Trophoblast cell (in vitro differentiated cells and primary cell): ENCODE measurements at regions not wholly inside any gene's neighbourhood (a gene's known extent, or its start where the extent isn't known, plus 50 kb on each side); places are given as distances from the start of the nearest gene placed in this dataset.
A peak's percentile ranks its signal among the peaks of the same experiment; 100 is the strongest.

Experiments
- DNase-seq, 2 donors: peaks; one replicate each; pipeline ENCODE4 v3.0.0-alpha.2; 2016
- H2AFZ ChIP-seq: 2 replicates; pipeline ENCODE4 v1.6.1; 2013; ENCODE audit warnings: low read length, moderate library complexity, mild to moderate bottlenecking; ENCODE audit not compliant: insufficient read depth, poor library complexity
- H2AK5ac ChIP-seq: 2 replicates; pipeline ENCODE4 v1.6.1; 2013; ENCODE audit warnings: mild to moderate bottlenecking, low read length
- H2BK120ac ChIP-seq: 2 replicates; pipeline ENCODE4 v1.6.1; 2013; ENCODE audit warnings: low read length, mild to moderate bottlenecking, moderate library complexity; ENCODE audit not compliant: insufficient read depth, poor library complexity
- H2BK12ac ChIP-seq: 2 replicates; pipeline ENCODE4 v1.6.1; 2013; ENCODE audit warnings: mild to moderate bottlenecking, low read length, moderate library complexity
- H2BK5ac ChIP-seq: 2 replicates; pipeline ENCODE4 v1.6.1; 2013; ENCODE audit warnings: low read length, low read depth, moderate library complexity, mild to moderate bottlenecking; ENCODE audit not compliant: poor library complexity
- H3K14ac ChIP-seq: 2 replicates; pipeline ENCODE4 v1.6.1; 2013; ENCODE audit warnings: mild to moderate bottlenecking, low read length
- H3K18ac ChIP-seq: 2 replicates; pipeline ENCODE4 v1.6.1; 2013; ENCODE audit warnings: mild to moderate bottlenecking, low read length
- H3K23ac ChIP-seq: 2 replicates; pipeline ENCODE4 v1.6.1; 2013; ENCODE audit warnings: low read length
- H3K27ac ChIP-seq: 2 replicates; pipeline ENCODE4 v1.5.1; 2013; ENCODE audit warnings: low read depth, mild to moderate bottlenecking, inconsistent platforms, low read length, moderate library complexity
- H3K27me3 ChIP-seq: 2 replicates; pipeline ENCODE4 v1.6.1; 2013; ENCODE audit warnings: inconsistent platforms, mild to moderate bottlenecking, low read length, moderate library complexity; ENCODE audit not compliant: insufficient read depth
- H3K36me3 ChIP-seq, 2 experiments: 1 replicate in 1 of 2; 2 replicates in 1 of 2; pipeline ENCODE4 v1.6.1; 2013; ENCODE audit warnings: low read length in 2 of 2, mild to moderate bottlenecking in 2 of 2, moderate library complexity in 1 of 2; ENCODE audit not compliant: insufficient read depth in 2 of 2, control insufficient read depth in 1 of 2
- H3K4ac ChIP-seq: 2 replicates; pipeline ENCODE4 v1.6.1; 2013; ENCODE audit warnings: low read depth, mild to moderate bottlenecking, low read length, moderate library complexity
- H3K4me1 ChIP-seq, 2 experiments: 1 replicate in 1 of 2; 2 replicates in 1 of 2; pipeline ENCODE4 v1.6.1; 2013; ENCODE audit warnings: low read length in 2 of 2, mild to moderate bottlenecking in 2 of 2, moderate library complexity in 1 of 2; ENCODE audit not compliant: insufficient read depth in 2 of 2, control insufficient read depth in 1 of 2
- H3K4me2 ChIP-seq: 2 replicates; pipeline ENCODE4 v1.6.1; 2013; ENCODE audit warnings: inconsistent platforms, mild to moderate bottlenecking, low read length, moderate library complexity
- H3K4me3 ChIP-seq: 2 replicates; pipeline ENCODE4 v1.5.1; 2013; ENCODE audit warnings: mild to moderate bottlenecking, low read depth, low read length, inconsistent platforms
- H3K79me1 ChIP-seq: one replicate; pipeline ENCODE4 v1.6.1; 2013; ENCODE audit warnings: low read length
- H3K79me2 ChIP-seq: 2 replicates; pipeline ENCODE4 v1.6.1; 2013; ENCODE audit warnings: low read length, mild to moderate bottlenecking; ENCODE audit not compliant: control insufficient read depth, insufficient read depth, poor library complexity
- H3K9ac ChIP-seq: 2 replicates; pipeline ENCODE4 v1.6.1; 2013; ENCODE audit warnings: mild to moderate bottlenecking, low read length
- H3K9me3 ChIP-seq: 2 replicates; pipeline ENCODE4 v1.6.1; 2013; ENCODE audit warnings: low read depth, mild to moderate bottlenecking, control low read depth, inconsistent platforms, low read length; ENCODE audit not compliant: insufficient read depth
- H4K12ac ChIP-seq: 2 replicates; pipeline ENCODE4 v1.6.1; 2013; ENCODE audit warnings: low read depth, mild to moderate bottlenecking, low read length, moderate library complexity
- H4K8ac ChIP-seq: 2 replicates; pipeline ENCODE4 v1.6.1; 2013; ENCODE audit warnings: low read depth, mild to moderate bottlenecking, low read length, moderate library complexity
- H4K91ac ChIP-seq: one replicate; pipeline ENCODE4 v1.6.1; 2013; ENCODE audit warnings: low read depth, mild to moderate bottlenecking, low read length, moderate library complexity
- WGBS: extraction: QIAGEN DNeasy Blood & Tissue Kit; methylation state at CpG from one replicate; pipeline ENCODE4 v1.1.7; 2013; ENCODE audit warnings: missing lambda C conversion rate; ENCODE audit not compliant: insufficient read length, insufficient coverage; ENCODE audit errors: extremely low coverage; 5-methylcytosine and 5-hydroxymethylcytosine counted together

DNA sequence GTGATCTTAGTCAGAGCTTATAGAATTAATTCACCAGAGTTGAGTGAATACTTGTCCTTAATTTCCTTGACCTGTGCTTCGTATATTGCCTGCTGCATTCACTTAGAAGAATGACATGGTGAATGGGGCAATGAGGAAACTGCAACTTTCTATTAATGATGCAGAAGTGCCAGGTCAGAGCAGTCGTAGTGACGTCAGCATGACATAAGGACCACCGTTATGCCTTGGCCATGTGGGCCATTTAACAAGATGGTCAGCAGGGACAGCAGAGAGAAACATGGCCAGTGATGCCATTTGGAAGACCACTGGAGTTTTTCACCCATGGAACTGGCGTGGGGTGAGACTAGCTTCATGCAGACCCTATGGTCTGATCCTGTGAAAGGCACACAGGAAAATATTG is 1469.4 kb upstream of the TMEM132C start:
- H3K9me3 ChIP-seq, result peaks cover 3% of the 10 kb centered on the region
- no CpG with 5 or more reads among the region's 5 CpGs for WGBS
- H3K4me1 ChIP-seq, result no peaks in the 10 kb centered on the region

DNA sequence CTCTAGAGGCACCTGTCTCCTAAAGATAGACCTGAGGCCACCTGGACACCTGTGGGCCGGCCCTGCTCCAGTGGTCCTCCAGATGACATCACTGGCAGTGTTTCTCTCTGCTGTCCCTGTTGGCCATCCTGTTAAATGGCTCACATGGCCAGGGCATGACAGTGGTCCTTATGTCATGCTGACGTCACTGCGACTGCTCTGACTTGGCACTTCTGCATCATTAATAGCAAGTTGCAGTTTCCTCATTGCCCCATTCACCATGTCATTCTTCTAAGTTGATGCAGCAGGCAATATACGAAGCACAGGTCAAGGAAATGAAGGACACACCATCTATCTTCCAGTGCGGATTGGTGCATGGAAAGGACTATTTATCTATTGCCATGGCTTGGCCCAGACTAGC is 1468.5 kb upstream of the TMEM132C start:
- H4K91ac ChIP-seq, result no peak overlapping the region
- no peak overlapping the region for H3K14ac ChIP-seq
- no peak overlapping the region for H3K23ac ChIP-seq
- no peaks in the 10 kb centered on the region for H3K79me2 ChIP-seq
- no peak overlapping the region for H3K4ac ChIP-seq
- no peak overlapping the region for H2BK12ac ChIP-seq
- H4K12ac ChIP-seq, result no peak overlapping the region
- H3K4me2 ChIP-seq, result no peak overlapping the region
- no peak overlapping the region for H3K9ac ChIP-seq
- H3K18ac ChIP-seq, result no peak overlapping the region
- H2BK120ac ChIP-seq, result no peak overlapping the region
- H3K4me1 ChIP-seq, result no peaks in the 10 kb centered on the region
- H2AFZ ChIP-seq, result no peak overlapping the region
- H3K27me3 ChIP-seq, result no peaks in the 10 kb centered on the region
- WGBS, result no CpG with 5 or more reads among the region's 5 CpGs
- H3K79me1 ChIP-seq, result no peaks in the 10 kb centered on the region
- no peaks in the 10 kb centered on the region for H3K36me3 ChIP-seq
- no peak for DNase-seq
- H3K27ac ChIP-seq, result no peak overlapping the region
- no peak overlapping the region for H4K8ac ChIP-seq
- no peak overlapping the region for H2BK5ac ChIP-seq
- H3K9me3 ChIP-seq, result peaks cover 3% of the 10 kb centered on the region
- peak overlapping the region; percentile 44 for H3K4me3 ChIP-seq
- H2AK5ac ChIP-seq, result no peak overlapping the region

More for the DNA sequence above, 1469.4 kb upstream of the TMEM132C start:
- no peak overlapping the region for H3K14ac ChIP-seq
- no peak overlapping the region for H3K4me2 ChIP-seq
- H2AK5ac ChIP-seq, result no peak overlapping the region
- no peak overlapping the region for H3K23ac ChIP-seq
- H3K18ac ChIP-seq, result no peak overlapping the region
- no peaks in the 10 kb centered on the region for H3K36me3 ChIP-seq
- H3K9ac ChIP-seq, result no peak overlapping the region
- H4K91ac ChIP-seq, result no peak overlapping the region
- H2BK120ac ChIP-seq, result no peak overlapping the region
- H3K79me2 ChIP-seq, result no peaks in the 10 kb centered on the region
- H2BK5ac ChIP-seq, result no peak overlapping the region
- H3K79me1 ChIP-seq, result no peaks in the 10 kb centered on the region
- H2AFZ ChIP-seq, result no peak overlapping the region
- no peak for DNase-seq
- no peak overlapping the region for H4K8ac ChIP-seq
- H3K27ac ChIP-seq, result no peak overlapping the region
- no peak overlapping the region for H2BK12ac ChIP-seq
- no peak overlapping the region for H3K4ac ChIP-seq
- no peaks in the 10 kb centered on the region for H3K27me3 ChIP-seq
- no peak overlapping the region for H4K12ac ChIP-seq
- no peak overlapping the region for H3K4me3 ChIP-seq

DNA sequence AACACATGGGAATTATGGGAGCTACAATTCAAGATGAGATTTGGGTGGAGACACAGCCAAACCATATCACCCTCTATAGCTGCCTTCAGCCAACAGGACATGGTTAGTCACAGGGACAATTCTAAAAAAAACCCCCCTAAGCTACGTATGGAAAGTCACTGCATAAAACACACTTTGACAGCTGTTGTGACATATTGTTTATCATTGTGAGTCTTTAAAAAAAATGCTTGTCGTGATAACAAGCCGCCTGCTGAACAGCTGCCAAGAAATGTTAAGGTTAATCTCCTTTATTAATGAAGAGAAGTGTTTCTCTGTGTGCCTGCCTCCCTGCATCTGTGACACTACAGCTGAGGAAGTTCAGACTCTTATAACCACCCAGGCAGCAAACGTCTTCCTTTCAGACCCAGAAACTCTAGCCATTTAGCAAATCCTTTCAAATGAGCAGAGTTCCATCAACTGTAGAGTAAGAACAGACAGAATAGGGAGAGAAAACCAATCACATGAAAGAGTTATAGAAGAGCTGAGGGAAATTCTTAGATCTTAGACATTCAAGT is 1459.6 kb upstream of the TMEM132C start:
- Histone ChIP-seq H3K27me3 (no peaks in the 10 kb centered on the region), H3K4me3 (no peak overlapping the region), H3K4ac (no peak overlapping the region), H2AFZ (no peak overlapping the region), H3K4me1 (no peaks in the 10 kb centered on the region), H3K4me2 (no peak overlapping the region), H3K9me3 (peaks cover 3% of the 10 kb centered on the region), H3K23ac (no peak overlapping the region), H4K8ac (no peak overlapping the region), H2AK5ac (no peak overlapping the region), H3K18ac (no peak overlapping the region), H3K79me2 (no peaks in the 10 kb centered on the region), H3K9ac (no peak overlapping the region), H3K79me1 (no peaks in the 10 kb centered on the region), H2BK12ac (no peak overlapping the region), H2BK5ac (no peak overlapping the region), H4K91ac (no peak overlapping the region), H4K12ac (no peak overlapping the region), H3K14ac (no peak overlapping the region), H2BK120ac (no peak overlapping the region), H3K27ac (no peak overlapping the region), H3K36me3 (no peaks in the 10 kb centered on the region)
- DNase-seq, result no peak
- no CpG with 5 or more reads among the region's 4 CpGs for WGBS

DNA sequence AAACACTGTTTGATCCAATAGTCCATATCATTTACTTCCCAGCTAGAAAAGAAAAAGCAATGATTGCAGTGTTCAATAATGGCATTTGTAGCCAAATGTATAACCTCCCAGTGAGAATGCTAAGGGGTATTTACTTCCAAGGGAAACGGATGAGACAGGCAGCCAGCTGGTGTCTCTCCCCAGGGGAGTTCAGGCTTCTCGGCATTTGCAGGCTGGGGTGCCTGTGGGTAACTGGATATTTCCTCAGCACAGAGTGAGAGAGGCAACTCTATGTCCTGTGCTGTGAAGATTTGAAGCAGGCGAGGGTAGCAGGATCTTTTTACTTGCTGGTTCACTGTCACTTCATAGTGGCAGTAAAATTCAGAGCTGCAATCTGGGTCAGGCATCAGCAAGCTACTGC is 1455.6 kb upstream of the TMEM132C start:
- H3K9ac ChIP-seq, result no peak overlapping the region
- H3K9me3 ChIP-seq, result peaks cover 5% of the 10 kb centered on the region
- H2BK120ac ChIP-seq, result no peak overlapping the region
- H3K79me1 ChIP-seq, result no peaks in the 10 kb centered on the region
- H3K4ac ChIP-seq, result no peak overlapping the region
- H3K4me1 ChIP-seq, result no peaks in the 10 kb centered on the region
- H4K91ac ChIP-seq, result no peak overlapping the region
- no CpG with 5 or more reads among the region's 3 CpGs for WGBS
- H2BK12ac ChIP-seq, result no peak overlapping the region
- no peak overlapping the region for H2AFZ ChIP-seq
- H3K27me3 ChIP-seq, result no peaks in the 10 kb centered on the region
- H3K23ac ChIP-seq, result no peak overlapping the region
- H3K4me3 ChIP-seq, result no peak overlapping the region
- no peak overlapping the region for H2BK5ac ChIP-seq
- H4K8ac ChIP-seq, result no peak overlapping the region
- no peaks in the 10 kb centered on the region for H3K36me3 ChIP-seq
- no peak overlapping the region for H3K4me2 ChIP-seq
- H3K14ac ChIP-seq, result no peak overlapping the region
- DNase-seq, result no peak
- H2AK5ac ChIP-seq, result no peak overlapping the region
- no peak overlapping the region for H3K27ac ChIP-seq
- no peaks in the 10 kb centered on the region for H3K79me2 ChIP-seq
- no peak overlapping the region for H3K18ac ChIP-seq
- no peak overlapping the region for H4K12ac ChIP-seq
